Hematopoietic multipotent progenitor cell (in vitro differentiated cells): ENCODE measurements at regions not wholly inside any gene's neighbourhood (a gene's known extent, or its start where the extent isn't known, plus 50 kb on each side); places are given as distances from the start of the nearest gene placed in this dataset.

ENCODE experiments used
- DNase-seq, 3 donors: peaks; one replicate each; pipeline ENCODE4 v3.0.0-alpha.2; 2011 to 2015; ENCODE audit warnings: low read depth in 2 of 3, low spot score in 2 of 3

DNA sequence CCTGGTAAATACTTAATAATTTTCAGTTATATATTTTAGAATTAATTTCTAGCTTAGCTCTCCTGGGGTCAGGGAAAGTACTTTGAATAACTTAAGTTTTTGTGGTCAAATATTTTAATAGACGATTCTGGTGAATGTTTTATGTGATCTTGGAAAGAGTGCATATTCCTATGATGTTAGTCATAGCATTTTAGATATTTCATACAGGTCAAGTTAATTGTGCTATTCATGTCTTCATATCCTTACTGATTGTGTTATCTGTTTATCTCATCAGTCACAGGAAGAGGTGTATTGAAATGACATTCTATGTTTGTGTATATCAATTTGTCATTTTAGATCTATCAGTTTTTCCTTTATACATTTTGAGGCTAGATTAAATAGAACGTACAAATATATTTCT is 576.2 kb downstream of the CPS1 start:
- no peak for DNase-seq

- DNase-seq, result no peak
Measured at GRCh38 chr2:211133766-211134165, 577.4 kb downstream of the CPS1 start.

GRCh38 chr2:211138551-211138950 is 582.2 kb downstream of the CPS1 start:
- DNase-seq, result no peak

GRCh38 chr2:211141646-211142045 is 585.2 kb downstream of the CPS1 start:
- no peak for DNase-seq

DNA sequence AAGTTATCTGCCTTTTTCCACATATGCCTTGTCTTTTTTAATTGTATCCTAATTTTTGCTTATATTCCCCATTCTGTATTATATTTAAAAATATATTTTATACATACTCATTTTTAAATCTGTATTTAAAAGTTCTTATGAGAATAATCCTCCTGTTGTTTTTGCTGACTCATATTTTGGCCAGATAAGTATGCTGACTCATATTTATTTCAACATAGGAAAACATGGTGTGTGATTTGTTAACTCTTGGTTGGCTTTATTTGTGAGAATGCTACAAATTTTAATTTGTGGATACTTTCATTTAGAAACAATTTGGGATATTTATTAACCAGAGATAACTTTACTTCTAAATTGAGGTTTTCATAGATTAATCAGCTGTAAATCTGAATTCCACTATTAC is 587.7 kb downstream of the CPS1 start:
- no peak for DNase-seq

- no peak for DNase-seq
Measured at GRCh38 chr2:211144974-211145665, 588.7 kb downstream of the CPS1 start.

- DNase-seq, result no peak
Measured at GRCh38 chr2:211149731-211150130, 593.3 kb downstream of the CPS1 start.

GRCh38 chr2:211157211-211157610 is 600.8 kb downstream of the CPS1 start:
- no peak for DNase-seq

GRCh38 chr2:211157856-211158463 is 601.6 kb downstream of the CPS1 start:
- DNase-seq, result peak; percentile 5 to 64 (median 38)

DNA sequence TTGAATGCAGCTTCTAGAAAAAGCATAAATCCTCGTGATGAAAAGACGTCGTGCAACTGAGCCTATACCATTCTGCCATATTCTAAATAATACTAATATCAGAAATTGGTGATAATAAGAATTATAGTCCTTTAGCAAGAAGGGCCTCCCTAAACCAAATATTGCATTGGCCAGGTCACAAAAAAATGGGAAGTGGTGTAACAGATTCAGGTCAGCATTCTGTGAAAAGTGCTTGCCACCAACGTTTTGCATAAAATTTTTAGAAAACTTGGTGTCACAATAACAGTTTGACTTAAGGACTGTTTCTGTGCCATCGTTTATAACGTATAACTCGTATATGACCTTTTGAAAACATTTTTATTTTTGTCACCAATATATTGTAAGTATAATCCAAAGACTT is 603.6 kb downstream of the CPS1 start:
- no peak for DNase-seq

DNA sequence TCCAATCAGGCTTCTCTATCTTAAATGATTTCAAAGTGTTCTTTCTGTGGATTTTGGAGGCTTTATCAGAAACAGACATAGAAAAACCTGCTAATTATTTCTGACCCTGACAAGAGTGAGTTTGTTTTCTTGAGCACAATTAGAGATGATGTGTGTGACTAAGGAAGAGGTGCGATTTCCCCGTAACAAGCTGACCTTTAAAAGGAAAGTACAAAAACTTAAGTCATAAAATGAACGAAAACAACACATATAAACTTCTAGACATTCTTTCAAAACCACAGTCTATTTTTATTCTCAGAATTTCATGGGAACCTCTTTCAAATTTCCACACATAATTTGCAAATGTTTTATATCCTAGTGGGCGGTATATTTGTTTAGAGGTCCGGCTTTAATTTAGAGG is 604.8 kb downstream of the CPS1 start:
- no peak for DNase-seq

DNA sequence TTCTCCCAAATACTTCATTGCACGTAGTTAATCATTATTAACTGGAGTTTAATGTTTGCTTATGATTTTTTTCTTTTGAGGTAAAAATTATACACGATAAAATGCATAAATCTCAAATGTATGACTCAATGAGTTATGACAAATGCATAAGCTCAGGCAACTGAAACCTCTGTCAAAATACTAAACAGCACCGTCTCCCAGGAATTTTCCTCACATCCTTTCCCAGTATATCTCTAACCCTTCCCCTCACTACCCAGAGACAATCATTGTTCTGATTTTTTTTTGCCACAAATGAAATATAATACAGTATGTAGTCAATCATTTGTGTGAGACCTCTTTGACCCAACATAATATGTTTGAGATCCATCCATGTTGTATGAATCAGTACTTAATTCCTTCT is 606.5 kb downstream of the CPS1 start:
- DNase-seq, result no peak

DNA sequence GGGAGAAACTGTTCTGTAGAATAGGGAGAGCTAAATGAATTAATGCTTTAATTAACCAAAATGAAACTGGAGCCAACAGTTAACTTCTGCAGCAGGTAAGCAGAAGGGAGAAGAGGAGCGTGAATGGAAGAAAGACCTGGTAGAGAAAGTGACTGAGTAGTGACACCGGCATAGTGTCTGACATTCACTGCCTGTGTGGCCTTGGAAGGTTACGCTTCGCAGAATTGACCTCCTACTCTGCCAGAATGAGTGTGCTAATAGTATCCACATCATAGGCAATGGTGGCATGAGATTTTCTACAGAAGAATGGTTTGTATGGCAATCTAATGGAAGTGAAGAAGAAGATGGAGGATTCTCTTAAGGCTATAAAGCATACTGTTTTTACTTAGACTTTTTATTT is 614.4 kb downstream of the CPS1 start:
- no peak for DNase-seq

DNA sequence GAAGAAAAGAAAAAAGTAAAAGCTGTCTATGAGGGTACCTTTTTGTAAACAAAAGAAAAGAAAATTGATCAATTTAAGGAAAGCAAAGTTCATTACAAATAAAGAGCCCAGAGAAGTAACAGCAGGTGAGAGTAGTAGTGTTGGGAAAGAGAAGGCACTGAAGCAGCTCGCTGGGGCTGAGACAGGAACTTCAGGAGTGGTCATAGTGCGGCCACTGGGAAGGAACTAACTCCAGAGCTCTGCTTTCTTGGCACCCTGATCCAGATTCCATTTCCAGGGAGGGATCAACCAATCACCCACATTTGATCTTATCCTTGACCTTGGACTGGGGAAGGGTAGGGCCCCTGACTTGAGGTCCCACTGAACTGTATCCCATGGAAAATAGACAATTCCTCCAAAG is 617.6 kb downstream of the CPS1 start:
- DNase-seq, result no peak

GRCh38 chr2:211174631-211175030 is 618.2 kb downstream of the CPS1 start:
- DNase-seq, result no peak

DNA sequence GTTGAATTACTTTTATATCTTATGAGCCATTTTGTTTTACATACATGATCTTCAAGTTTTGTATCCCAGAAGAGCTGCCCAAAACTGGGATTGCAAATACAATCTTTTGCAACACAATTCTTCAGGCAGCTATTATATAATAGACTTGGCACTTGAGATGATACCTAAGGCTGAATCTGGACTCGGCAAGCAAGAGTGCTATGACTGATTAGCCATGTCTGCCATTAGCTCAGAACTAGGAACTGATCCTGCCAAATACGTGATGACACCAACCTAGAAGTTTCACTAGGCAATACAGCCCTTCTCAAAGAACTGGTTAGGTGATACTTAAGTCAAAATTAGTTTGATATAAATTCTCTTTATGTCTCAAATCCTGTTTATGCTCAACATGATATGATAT is 619.6 kb downstream of the CPS1 start:
- no peak for DNase-seq

GRCh38 chr2:211176514-211177141 is 620.2 kb downstream of the CPS1 start:
- DNase-seq, result no peak

DNA sequence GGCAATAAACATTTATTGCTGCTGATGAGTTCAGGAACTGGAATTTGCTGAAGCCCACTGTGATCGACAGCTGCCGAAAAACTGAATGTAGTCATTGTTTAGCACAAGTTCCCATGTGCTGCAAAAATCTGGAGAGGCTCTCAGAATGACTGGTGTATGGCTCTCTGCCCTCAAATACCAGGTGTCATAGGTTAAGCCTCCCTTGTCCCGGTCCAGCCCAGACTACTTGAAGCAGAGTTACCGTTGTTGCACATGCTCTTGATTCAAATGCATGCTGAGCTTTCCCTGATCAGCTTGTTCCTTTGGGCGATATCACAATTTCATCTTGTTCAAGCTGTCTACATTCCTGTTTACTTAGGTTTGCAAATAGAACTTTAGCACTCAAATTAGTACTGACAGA is 625.2 kb downstream of the CPS1 start:
- DNase-seq, result no peak

DNA sequence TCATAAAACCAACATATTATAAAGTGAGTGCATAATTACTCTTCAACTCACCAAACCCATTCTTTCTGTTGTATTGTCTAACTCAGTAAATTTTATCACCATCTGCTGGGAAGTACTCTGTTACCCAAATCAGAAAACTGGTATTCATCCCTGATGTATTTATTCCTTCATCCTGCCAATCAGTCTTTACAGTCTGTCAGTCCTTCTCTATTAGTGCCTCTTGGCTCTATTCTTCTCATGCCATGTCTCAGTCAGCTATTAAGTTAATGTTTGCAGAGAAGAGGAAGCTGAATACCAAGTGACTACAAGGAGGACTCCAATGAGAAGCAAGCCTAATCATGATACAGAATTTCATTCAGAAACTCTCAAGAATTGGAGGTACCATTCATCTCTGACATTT is 631.2 kb downstream of the CPS1 start:
- DNase-seq, result no peak

DNA sequence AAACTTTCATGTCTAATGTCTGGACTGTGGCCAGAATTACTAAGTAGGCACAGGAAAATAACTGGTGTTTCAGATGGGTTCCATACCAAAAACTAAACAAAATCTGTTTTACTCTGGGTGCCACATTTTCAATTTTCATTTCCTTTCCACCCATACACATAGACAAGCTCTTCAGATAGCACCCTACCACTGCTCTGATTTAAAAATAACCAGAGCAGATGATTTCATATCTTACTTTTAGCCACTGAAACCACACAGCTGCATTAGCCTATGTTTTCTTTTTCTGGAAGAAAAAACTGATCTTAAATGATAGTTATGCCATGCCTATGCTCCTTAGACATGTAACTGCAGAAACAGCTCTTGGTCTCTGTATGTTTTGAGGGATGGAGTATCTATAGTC is 647.6 kb downstream of the CPS1 start:
- DNase-seq, result no peak

DNA sequence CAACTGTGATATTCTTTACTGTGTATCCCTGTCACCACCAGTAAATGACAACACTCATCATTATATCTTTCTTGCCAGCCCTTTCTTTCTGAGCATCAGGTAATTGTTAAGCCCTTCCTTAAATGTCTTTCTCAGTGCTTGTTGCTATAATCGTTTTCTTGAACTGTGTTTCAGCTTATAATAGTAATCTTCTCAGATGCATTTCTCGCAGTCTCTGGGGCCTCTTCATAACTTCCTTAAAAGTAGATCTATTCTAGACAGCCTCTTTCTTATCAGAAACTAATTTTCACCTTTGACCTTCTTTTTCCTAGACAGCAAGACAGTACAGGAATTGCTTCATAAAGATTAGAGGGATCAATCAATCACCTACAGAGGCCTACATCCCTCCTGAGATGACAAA is 648.1 kb downstream of the CPS1 start:
- no peak for DNase-seq

DNA sequence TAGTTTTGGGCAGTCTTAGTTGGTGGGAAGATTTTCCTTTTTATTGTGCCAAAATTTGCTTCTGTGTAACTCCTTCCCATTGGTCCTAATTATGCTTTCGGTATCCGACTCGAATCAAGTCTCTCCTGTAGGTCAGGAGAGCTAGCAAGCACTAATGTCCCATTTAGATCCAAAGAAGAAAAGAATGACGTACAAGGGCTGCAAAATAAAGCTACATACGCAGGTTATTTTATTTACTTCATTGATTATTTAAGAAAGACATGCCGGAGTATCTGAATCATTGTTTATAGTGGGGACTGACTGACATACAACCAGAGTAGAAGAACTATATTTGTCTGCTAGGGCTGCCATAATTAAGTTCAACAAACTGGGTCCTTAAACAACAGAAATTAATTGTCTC is 648.5 kb downstream of the CPS1 start:
- DNase-seq, result no peak
